K562 (cell line): ENCODE measurements at regions not wholly inside any gene's neighbourhood (a gene's known extent, or its start where the extent isn't known, plus 50 kb on each side); places are given as distances from the start of the nearest gene placed in this dataset.

ENCODE experiments used
- ARID2 ChIP-seq: fragments of 450-650 bp; IDR thresholded peaks from 2 replicates; pipeline ENCODE4 v1.6.1; 2017; ENCODE audit warnings: antibody characterized with exemption, mild to moderate bottlenecking
- EGR1 ChIP-seq: fragments of 450-650 bp; conservative IDR thresholded peaks from 2 replicates; pipeline ENCODE4 v1.6.1; 2017; ENCODE audit warnings: mild to moderate bottlenecking
- HCFC1 ChIP-seq: IDR thresholded peaks from 2 replicates; pipeline ENCODE4 v1.6.1; 2012; ENCODE audit warnings: low read depth, low read length, improper control_type of control experiment
- NFYB ChIP-seq: IDR thresholded peaks from 2 replicates; pipeline ENCODE4 v1.6.1; 2011; ENCODE audit warnings: mild to moderate bottlenecking, moderate library complexity; ENCODE audit not compliant: insufficient read length; ENCODE audit errors: extremely low read depth
- POLR3A ChIP-seq: IDR thresholded peaks from 2 replicates; pipeline ENCODE4 v1.6.1; 2011; ENCODE audit warnings: borderline replicate concordance, mild to moderate bottlenecking, moderate library complexity; ENCODE audit not compliant: insufficient read length, insufficient read depth; ENCODE audit errors: extremely low read depth
- RBM25 ChIP-seq: fragments of 200-400 bp; formaldehyde crosslinking; IDR thresholded peaks from 2 replicates; pipeline ENCODE4 v1.6.1; 2018; ENCODE audit warnings: low read length, low read depth, moderate library complexity; ENCODE audit not compliant: severe bottlenecking
- STAG1 ChIP-seq: sonication (generic); formaldehyde crosslinking; IDR thresholded peaks from 2 replicates; pipeline ENCODE4 v1.5.0; 2020; ENCODE audit warnings: missing genetic modification reagents, borderline replicate concordance
- ZNF766 ChIP-seq: fragments of 200-800 bp; sonication (Bioruptor generic); conservative IDR thresholded peaks from 2 replicates; pipeline ENCODE4 v1.6.1; 2016; ENCODE audit warnings: missing genetic modification characterization, missing compliant biosample characterization
- TF ChIP-seq, protein P1 (sequence below): sonication (generic); formaldehyde crosslinking; IDR thresholded peaks from 2 replicates; pipeline ENCODE4 v1.9.0; 2022; ENCODE audit warnings: mild to moderate bottlenecking, missing genetic modification reagents
- TF ChIP-seq, protein P2 (sequence below), 3 experiments: IDR thresholded peaks in 2 of 3; conservative IDR thresholded peaks in 1 of 3; 2 replicates each; pipeline ENCODE4 v1.5.1; 2011 to 2012; ENCODE audit warnings: low read length in 3 of 3, mild to moderate bottlenecking in 3 of 3, control low read depth in 2 of 3, improper control_type of control experiment in 1 of 3, inconsistent platforms in 1 of 3, low read depth in 1 of 3, mixed read lengths in 1 of 3, moderate library complexity in 1 of 3; ENCODE audit not compliant: insufficient read depth in 2 of 3
- TF ChIP-seq, protein P3 (sequence below), 3 experiments: fragments of 200-800 bp in 1 of 3; fragments of 250-450 bp in 1 of 3; fragments of 450-650 bp in 1 of 3; sonication (Bioruptor Pico) in 1 of 3; sonication (Bioruptor generic) in 1 of 3; formaldehyde crosslinking in 1 of 3; IDR thresholded peaks; 2 replicates each; pipeline versions ENCODE4 v1.6.1 to v1.8.0; 2016 to 2022; ENCODE audit warnings: mild to moderate bottlenecking in 2 of 3, missing genetic modification characterization in 2 of 3, missing compliant biosample characterization in 1 of 3, moderate library complexity in 1 of 3

GRCh38 chr10:44063686-44064085, 321.2 kb downstream of the CXCL12 start:
- TF ChIP-seq HCFC1 (no peak), ARID2 (no peak), NFYB (no peak), POLR3A (no peak), STAG1 (CRISPR knock-in tag) (no peak), ZNF766 (CRISPR knock-in tag) (no peak), RBM25 (no peak), EGR1 (no peak)
- TF ChIP-seq, protein P1, sequence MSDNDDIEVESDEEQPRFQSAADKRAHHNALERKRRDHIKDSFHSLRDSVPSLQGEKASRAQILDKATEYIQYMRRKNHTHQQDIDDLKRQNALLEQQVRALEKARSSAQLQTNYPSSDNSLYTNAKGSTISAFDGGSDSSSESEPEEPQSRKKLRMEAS (CRISPR knock-in tag), result no peak
- TF ChIP-seq, protein P2, sequence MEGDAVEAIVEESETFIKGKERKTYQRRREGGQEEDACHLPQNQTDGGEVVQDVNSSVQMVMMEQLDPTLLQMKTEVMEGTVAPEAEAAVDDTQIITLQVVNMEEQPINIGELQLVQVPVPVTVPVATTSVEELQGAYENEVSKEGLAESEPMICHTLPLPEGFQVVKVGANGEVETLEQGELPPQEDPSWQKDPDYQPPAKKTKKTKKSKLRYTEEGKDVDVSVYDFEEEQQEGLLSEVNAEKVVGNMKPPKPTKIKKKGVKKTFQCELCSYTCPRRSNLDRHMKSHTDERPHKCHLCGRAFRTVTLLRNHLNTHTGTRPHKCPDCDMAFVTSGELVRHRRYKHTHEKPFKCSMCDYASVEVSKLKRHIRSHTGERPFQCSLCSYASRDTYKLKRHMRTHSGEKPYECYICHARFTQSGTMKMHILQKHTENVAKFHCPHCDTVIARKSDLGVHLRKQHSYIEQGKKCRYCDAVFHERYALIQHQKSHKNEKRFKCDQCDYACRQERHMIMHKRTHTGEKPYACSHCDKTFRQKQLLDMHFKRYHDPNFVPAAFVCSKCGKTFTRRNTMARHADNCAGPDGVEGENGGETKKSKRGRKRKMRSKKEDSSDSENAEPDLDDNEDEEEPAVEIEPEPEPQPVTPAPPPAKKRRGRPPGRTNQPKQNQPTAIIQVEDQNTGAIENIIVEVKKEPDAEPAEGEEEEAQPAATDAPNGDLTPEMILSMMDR (IDR thresholded peaks at IDR 0.05 in 2 of 3, conservative IDR thresholded peaks at IDR 0.05 in 1 of 3; ENCODE audit: insufficient read depth in 2 of 3, low read depth in 1 of 3, low read length in 3 of 3), result no peak
- TF ChIP-seq, protein P3, sequence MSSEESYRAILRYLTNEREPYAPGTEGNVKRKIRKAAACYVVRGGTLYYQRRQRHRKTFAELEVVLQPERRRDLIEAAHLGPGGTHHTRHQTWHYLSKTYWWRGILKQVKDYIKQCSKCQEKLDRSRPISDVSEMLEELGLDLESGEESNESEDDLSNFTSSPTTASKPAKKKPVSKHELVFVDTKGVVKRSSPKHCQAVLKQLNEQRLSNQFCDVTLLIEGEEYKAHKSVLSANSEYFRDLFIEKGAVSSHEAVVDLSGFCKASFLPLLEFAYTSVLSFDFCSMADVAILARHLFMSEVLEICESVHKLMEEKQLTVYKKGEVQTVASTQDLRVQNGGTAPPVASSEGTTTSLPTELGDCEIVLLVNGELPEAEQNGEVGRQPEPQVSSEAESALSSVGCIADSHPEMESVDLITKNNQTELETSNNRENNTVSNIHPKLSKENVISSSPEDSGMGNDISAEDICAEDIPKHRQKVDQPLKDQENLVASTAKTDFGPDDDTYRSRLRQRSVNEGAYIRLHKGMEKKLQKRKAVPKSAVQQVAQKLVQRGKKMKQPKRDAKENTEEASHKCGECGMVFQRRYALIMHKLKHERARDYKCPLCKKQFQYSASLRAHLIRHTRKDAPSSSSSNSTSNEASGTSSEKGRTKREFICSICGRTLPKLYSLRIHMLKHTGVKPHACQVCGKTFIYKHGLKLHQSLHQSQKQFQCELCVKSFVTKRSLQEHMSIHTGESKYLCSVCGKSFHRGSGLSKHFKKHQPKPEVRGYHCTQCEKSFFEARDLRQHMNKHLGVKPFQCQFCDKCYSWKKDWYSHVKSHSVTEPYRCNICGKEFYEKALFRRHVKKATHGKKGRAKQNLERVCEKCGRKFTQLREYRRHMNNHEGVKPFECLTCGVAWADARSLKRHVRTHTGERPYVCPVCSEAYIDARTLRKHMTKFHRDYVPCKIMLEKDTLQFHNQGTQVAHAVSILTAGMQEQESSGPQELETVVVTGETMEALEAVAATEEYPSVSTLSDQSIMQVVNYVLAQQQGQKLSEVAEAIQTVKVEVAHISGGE (CRISPR knock-in tag; IDR thresholded peaks at IDR 0.05), result no peak
